ENCODE measurements at regions not wholly inside any gene's neighbourhood (a gene's known extent, or its start where the extent isn't known, plus 50 kb on each side); places are given as distances from the start of the nearest gene placed in this dataset.

DNA sequence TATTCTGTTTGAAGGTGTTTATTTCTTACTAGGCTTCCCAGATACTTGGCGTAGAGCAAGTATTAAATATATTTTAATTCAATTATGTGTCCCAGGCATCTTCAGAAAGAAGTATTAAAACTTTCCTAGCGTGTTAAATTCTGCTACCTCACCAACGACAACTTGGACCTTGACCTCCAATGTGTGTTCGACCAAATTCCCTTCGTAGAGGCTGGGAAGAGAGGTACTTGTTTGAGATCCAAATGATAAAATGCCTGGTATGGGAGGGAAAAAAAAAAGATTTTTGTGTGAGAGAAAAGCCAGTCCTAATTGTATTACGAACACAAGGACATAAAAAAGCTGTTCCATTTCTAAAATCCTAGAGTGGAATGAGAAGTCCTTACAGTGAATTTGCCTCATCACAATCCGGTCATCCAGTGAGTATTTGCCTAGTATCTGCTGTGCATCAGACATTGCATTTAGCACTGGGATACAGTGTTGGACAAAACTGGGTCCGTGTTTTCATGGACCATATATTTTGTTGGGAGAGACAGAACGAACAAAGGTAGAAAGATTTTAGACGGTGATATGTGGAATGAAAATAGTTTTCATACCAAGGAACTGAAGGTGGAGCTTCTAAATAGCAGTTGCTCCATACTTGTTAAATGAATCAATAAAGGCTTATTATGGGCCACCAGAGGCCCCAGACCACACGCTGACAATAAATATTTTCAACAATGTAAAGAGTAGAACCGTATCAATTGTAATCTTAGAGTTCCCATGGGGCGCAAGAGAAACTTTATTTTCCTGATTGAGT lies 103.1 kb downstream of the KIF4B start:
- TF ChIP-seq CTCF (IDR thresholded peaks at IDR 0.05; ENCODE audit: insufficient read depth, low read depth, low read length): no peak
- no peak for TF ChIP-seq EZH2 (IDR thresholded peaks at IDR 0.05; ENCODE audit: insufficient read depth, low read length)

All from astrocyte (in vitro differentiated cells and primary cell).